ENCODE measurements at regions not wholly inside any gene's neighbourhood (a gene's known extent, or its start where the extent isn't known, plus 50 kb on each side); places are given as distances from the start of the nearest gene placed in this dataset.

DNA sequence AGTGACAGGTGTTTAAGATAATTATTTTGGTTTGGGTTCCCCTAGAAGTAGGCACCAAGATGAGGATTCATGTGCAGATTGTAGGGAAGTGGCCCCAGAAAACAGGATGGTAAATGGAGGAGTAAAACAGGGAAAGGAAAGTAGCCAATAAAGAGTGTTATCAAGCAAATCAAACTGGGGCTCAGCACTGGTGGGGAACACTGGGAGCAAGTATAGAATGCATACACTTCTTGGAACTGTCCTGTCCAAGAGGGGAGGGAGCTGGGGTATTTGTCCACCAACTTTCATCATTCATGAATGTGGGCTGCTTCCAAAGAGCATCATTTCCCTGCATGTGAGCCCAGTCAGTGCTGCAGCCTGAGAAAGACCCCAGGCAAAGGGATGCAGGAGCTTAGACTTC is 215.7 kb upstream of the IRX5 start:
- Histone ChIP-seq H3K27me3 (ENCODE audit: low read depth) (peaks cover 3% of the 10 kb centered on the region), H3K4me1 (no peaks in the 10 kb centered on the region), H3K27ac (replicated peaks) (no peak overlapping the region), H3K36me3 (no peaks in the 10 kb centered on the region), H3K9me3 (replicated peaks) (no peaks in the 10 kb centered on the region), H3K4me3 (no peak overlapping the region)
- TF ChIP-seq, protein P1, sequence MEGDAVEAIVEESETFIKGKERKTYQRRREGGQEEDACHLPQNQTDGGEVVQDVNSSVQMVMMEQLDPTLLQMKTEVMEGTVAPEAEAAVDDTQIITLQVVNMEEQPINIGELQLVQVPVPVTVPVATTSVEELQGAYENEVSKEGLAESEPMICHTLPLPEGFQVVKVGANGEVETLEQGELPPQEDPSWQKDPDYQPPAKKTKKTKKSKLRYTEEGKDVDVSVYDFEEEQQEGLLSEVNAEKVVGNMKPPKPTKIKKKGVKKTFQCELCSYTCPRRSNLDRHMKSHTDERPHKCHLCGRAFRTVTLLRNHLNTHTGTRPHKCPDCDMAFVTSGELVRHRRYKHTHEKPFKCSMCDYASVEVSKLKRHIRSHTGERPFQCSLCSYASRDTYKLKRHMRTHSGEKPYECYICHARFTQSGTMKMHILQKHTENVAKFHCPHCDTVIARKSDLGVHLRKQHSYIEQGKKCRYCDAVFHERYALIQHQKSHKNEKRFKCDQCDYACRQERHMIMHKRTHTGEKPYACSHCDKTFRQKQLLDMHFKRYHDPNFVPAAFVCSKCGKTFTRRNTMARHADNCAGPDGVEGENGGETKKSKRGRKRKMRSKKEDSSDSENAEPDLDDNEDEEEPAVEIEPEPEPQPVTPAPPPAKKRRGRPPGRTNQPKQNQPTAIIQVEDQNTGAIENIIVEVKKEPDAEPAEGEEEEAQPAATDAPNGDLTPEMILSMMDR (IDR thresholded peaks at IDR 0.05; ENCODE audit: borderline replicate concordance) = no peak
- no peak for DNase-seq
- intact Hi-C loops (cut with micrococcal nuclease) = no loop called here

DNA sequence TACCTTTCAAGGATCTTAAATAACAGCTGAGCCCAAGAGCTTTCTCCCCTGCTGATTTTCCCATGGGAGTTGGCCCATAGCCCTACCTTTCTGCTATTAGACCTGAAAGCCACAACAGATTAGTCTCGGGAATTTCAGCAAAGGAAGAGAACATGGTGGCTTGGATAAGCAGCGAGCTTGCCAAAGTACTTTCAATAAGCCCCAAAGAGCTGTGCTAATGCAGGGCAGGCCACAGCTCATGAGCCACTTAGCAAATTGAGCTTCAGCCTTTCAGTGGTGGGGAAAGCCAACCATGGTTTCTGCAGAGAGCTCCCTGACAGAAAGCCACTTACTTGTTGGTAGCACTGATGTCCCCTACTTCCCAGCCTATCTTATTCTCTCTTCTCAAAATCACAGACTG is 217.8 kb upstream of the IRX5 start:
- H3K36me3 ChIP-seq = no peaks in the 10 kb centered on the region
- intact Hi-C loops (cut with micrococcal nuclease) = no loop called here
- no peaks in the 10 kb centered on the region for H3K9me3 ChIP-seq (replicated peaks)
- H3K4me3 ChIP-seq = no peak overlapping the region
- TF ChIP-seq, protein P1 (IDR thresholded peaks at IDR 0.05; ENCODE audit: borderline replicate concordance) = no peak
- DNase-seq = no peak
- peaks cover 3% of the 10 kb centered on the region for H3K27me3 ChIP-seq (ENCODE audit: low read depth)
- H3K27ac ChIP-seq (replicated peaks) = no peak overlapping the region
- no peaks in the 10 kb centered on the region for H3K4me1 ChIP-seq

DNA sequence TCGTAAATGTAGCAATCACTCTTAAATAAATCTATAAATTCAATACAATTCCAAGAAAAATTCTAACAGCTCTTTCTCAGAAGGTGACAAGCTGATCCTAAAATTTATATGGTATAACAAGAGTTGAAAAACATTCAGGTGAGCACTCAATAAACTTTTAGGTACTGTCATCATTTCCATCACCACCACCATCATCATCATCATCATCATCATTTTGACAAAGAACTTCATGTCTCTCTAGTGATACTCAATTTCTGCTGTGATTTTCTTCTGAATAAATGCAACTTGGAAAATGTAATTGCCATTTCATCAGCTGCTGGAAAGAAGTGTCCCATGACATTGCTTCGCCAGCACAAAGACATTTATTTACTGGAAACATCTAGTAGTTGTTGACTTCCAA is 222.9 kb upstream of the IRX5 start:
- no peak for DNase-seq
- Histone ChIP-seq H3K4me1 (no peaks in the 10 kb centered on the region), H3K9me3 (replicated peaks) (peaks cover 9% of the 10 kb centered on the region), H3K4me3 (no peak overlapping the region), H3K27ac (replicated peaks) (no peak overlapping the region), H3K27me3 (ENCODE audit: low read depth) (no peaks in the 10 kb centered on the region), H3K36me3 (no peaks in the 10 kb centered on the region)
- TF ChIP-seq, protein P1 (IDR thresholded peaks at IDR 0.05; ENCODE audit: borderline replicate concordance) = no peak
- intact Hi-C loops (cut with micrococcal nuclease) = no loop called here

DNA sequence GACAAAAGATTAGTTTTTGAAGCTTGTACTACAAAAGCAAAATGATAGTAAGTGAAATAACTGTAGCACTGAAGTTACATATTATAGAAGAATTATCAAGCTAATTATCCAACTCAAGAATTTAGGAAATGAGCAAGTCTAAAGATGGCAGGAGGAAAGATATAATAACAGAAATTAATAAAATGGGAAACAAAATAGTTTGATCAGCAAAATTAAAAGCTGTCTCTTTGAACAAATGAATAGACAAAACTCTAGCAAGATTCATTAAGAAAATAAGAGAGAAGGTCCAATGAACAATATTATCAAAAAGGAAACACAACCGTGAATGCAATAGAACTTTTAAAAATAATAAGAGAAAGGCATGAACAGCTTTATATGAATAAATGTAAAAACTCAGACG is 224.3 kb upstream of the IRX5 start:
- no peak for DNase-seq
- no peaks in the 10 kb centered on the region for H3K4me1 ChIP-seq
- no peak overlapping the region for H3K4me3 ChIP-seq
- H3K27me3 ChIP-seq (ENCODE audit: low read depth) = no peaks in the 10 kb centered on the region
- no peaks in the 10 kb centered on the region for H3K36me3 ChIP-seq
- H3K9me3 ChIP-seq (replicated peaks) = peaks cover 12% of the 10 kb centered on the region
- no peak overlapping the region for H3K27ac ChIP-seq (replicated peaks)
- TF ChIP-seq, protein P1 (IDR thresholded peaks at IDR 0.05; ENCODE audit: borderline replicate concordance) = no peak
- intact Hi-C loops (cut with micrococcal nuclease) = no loop called here

DNA sequence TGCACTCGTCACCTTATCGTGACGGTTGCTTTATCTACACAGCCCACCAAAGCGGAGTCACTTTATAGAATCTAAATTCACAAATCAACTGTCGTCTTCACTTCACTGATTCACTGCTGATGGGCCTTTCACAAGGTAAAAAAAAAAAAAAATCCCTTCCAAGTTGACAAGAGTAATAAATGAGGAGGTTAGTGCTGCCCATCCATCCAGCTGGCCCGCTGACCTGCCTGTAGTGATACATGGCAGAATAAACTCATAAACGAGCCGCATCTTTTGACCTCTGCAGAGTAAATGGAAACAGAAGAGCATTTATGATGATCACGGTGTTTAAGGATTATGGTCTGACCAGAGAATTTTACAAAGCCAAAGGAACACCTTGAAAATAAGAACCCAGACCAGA is 227.3 kb upstream of the IRX5 start:
- peaks cover 20% of the 10 kb centered on the region for H3K9me3 ChIP-seq (replicated peaks)
- no peaks in the 10 kb centered on the region for H3K4me1 ChIP-seq
- no peaks in the 10 kb centered on the region for H3K27me3 ChIP-seq (ENCODE audit: low read depth)
- no peak overlapping the region for H3K4me3 ChIP-seq
- TF ChIP-seq, protein P1 (IDR thresholded peaks at IDR 0.05; ENCODE audit: borderline replicate concordance) = no peak
- DNase-seq = no peak
- H3K27ac ChIP-seq (replicated peaks) = no peak overlapping the region
- intact Hi-C loops (cut with micrococcal nuclease) = no loop called here
- H3K36me3 ChIP-seq = no peaks in the 10 kb centered on the region

DNA sequence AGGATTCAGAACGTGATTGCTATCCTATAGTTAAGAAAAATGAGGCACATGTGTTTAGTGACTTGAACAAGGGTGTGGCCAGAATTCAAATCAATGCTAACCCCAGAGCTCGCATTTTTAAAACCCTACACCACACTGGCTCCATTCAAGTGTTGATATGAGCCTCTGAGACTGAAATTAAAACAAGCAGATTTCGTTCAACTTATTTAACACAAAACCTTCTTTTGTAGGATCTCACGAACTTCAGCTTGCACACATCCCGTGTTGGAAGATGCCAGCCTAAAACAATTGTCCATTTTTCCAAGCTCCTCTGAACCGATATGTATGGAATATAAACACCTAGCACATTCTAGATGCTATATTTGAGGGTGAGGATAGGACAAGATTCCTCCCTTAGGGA is 231.0 kb upstream of the IRX5 start:
- Histone ChIP-seq H3K4me3 (no peak overlapping the region), H3K9me3 (replicated peaks) (peaks cover 10% of the 10 kb centered on the region), H3K27ac (replicated peaks) (no peak overlapping the region), H3K36me3 (no peaks in the 10 kb centered on the region), H3K4me1 (no peaks in the 10 kb centered on the region), H3K27me3 (ENCODE audit: low read depth) (peaks cover 5% of the 10 kb centered on the region)
- intact Hi-C loops (cut with micrococcal nuclease) = no loop called here
- TF ChIP-seq, protein P1 (IDR thresholded peaks at IDR 0.05; ENCODE audit: borderline replicate concordance) = no peak
- no peak for DNase-seq
